HEK293 (cell line): ENCODE measurements at regions not wholly inside any gene's neighbourhood (a gene's known extent, or its start where the extent isn't known, plus 50 kb on each side); places are given as distances from the start of the nearest gene placed in this dataset.

Experiments used
- CTCF ChIA-PET: fragments of 350-600 bp; formaldehyde crosslinking; extraction: SDS; loops from one replicate; lab custom pipeline; 2021; ENCODE audit warnings: antibody characterized with exemption; lab: Yijun Ruan, JAX
- POLR2A ChIA-PET: fragments of 300-600 bp; formaldehyde crosslinking; extraction: SDS; loops from one replicate; lab custom pipeline; 2020; ENCODE audit warnings: antibody characterized with exemption, inconsistent platforms; lab: Yijun Ruan, JAX
- H3K27ac ChIP-seq: fragments of 200-500 bp; sonication (Bioruptor generic); 2 replicates; pipeline ENCODE4 v1.5.1; 2014; ENCODE audit warnings: low read depth, low read length, control low read depth, inconsistent platforms; ENCODE audit errors: extremely low read depth
- H3K36me3 ChIP-seq, 2 experiments: fragments of 200-500 bp in 1 of 2; sonication (Bioruptor generic) in 1 of 2; 1 replicate in 1 of 2; 2 replicates in 1 of 2; pipeline ENCODE4 v1.5.1; 2014 to 2017; ENCODE audit warnings: inconsistent platforms in 2 of 2, low read length in 2 of 2; ENCODE audit not compliant: control insufficient read depth in 2 of 2, insufficient read depth in 1 of 2
- H3K4me1 ChIP-seq: fragments of 200-500 bp; sonication (Bioruptor generic); 2 replicates; pipeline ENCODE4 v1.5.1; 2014; ENCODE audit warnings: mild to moderate bottlenecking, low read length, inconsistent platforms; ENCODE audit not compliant: control insufficient read depth, insufficient read depth
- H3K4me3 ChIP-seq: 2 replicates; pipeline ENCODE4 v1.5.1; 2011; ENCODE audit warnings: low read depth, mild to moderate bottlenecking, control low read depth, low read length, moderate library complexity
- H3K9me3 ChIP-seq: fragments of 200-500 bp; sonication (Bioruptor generic); 2 replicates; pipeline ENCODE4 v1.5.1; 2014; ENCODE audit warnings: low read depth, low read length, inconsistent platforms; ENCODE audit not compliant: control insufficient read depth, insufficient read depth
- EGR2 ChIP-seq: fragments of 450-650 bp; formaldehyde crosslinking; IDR thresholded peaks from 2 replicates; pipeline ENCODE4 v1.5.1; 2016; ENCODE audit warnings: low read depth, missing biosample characterization, missing genetic modification characterization
- ELK4 ChIP-seq: IDR thresholded peaks from 2 replicates; pipeline ENCODE4 v1.6.1; 2011; ENCODE audit warnings: mild to moderate bottlenecking, low read depth, low read length, borderline replicate concordance
- KLF8 ChIP-seq: fragments of 450-650 bp; formaldehyde crosslinking; IDR thresholded peaks from 2 replicates; pipeline ENCODE4 v1.5.1; 2016; ENCODE audit warnings: missing biosample characterization, missing genetic modification characterization
- MYNN ChIP-seq: fragments of 450-650 bp; formaldehyde crosslinking; IDR thresholded peaks from 2 replicates; pipeline ENCODE4 v1.5.1; 2016; ENCODE audit warnings: missing biosample characterization, missing genetic modification characterization, borderline replicate concordance
- SCRT2 ChIP-seq: fragments of 450-650 bp; formaldehyde crosslinking; IDR thresholded peaks from 2 replicates; pipeline ENCODE4 v1.5.1; 2016; ENCODE audit warnings: missing biosample characterization, missing genetic modification characterization
- ZNF155 ChIP-seq: fragments of 450-650 bp; formaldehyde crosslinking; IDR thresholded peaks from 2 replicates; pipeline ENCODE4 v1.5.1; 2016; ENCODE audit warnings: missing biosample characterization, missing genetic modification characterization
- ZNF184 ChIP-seq: fragments of 450-650 bp; IDR thresholded peaks from 2 replicates; pipeline ENCODE4 v1.5.1; 2018; ENCODE audit warnings: missing biosample characterization, mild to moderate bottlenecking, missing genetic modification characterization
- ZNF248 ChIP-seq: fragments of 450-650 bp; formaldehyde crosslinking; IDR thresholded peaks from 2 replicates; pipeline ENCODE4 v1.5.1; 2017; ENCODE audit warnings: missing biosample characterization, missing genetic modification characterization
- ZNF280C ChIP-seq: fragments of 450-650 bp; formaldehyde crosslinking; IDR thresholded peaks from 2 replicates; pipeline ENCODE4 v1.5.1; 2016; ENCODE audit warnings: missing biosample characterization, missing genetic modification characterization
- ZNF280D ChIP-seq: fragments of 450-650 bp; formaldehyde crosslinking; IDR thresholded peaks from 2 replicates; pipeline ENCODE4 v1.5.1; 2016; ENCODE audit warnings: missing biosample characterization, missing genetic modification characterization
- ZNF350 ChIP-seq: fragments of 450-650 bp; formaldehyde crosslinking; IDR thresholded peaks from 2 replicates; pipeline ENCODE4 v1.5.0; 2017; ENCODE audit warnings: missing biosample characterization, mild to moderate bottlenecking, missing genetic modification characterization
- ZNF394 ChIP-seq: fragments of 450-650 bp; formaldehyde crosslinking; IDR thresholded peaks from 2 replicates; pipeline ENCODE4 v1.5.1; 2016; ENCODE audit warnings: missing biosample characterization, missing genetic modification characterization, mild to moderate bottlenecking, moderate library complexity, borderline replicate concordance
- ZNF416 ChIP-seq: fragments of 450-650 bp; formaldehyde crosslinking; IDR thresholded peaks from 2 replicates; pipeline ENCODE4 v1.5.1; 2016; ENCODE audit warnings: missing biosample characterization, missing genetic modification characterization
- ZNF521 ChIP-seq: fragments of 450-650 bp; formaldehyde crosslinking; IDR thresholded peaks from 2 replicates; pipeline ENCODE4 v1.5.1; 2017; ENCODE audit warnings: missing biosample characterization, mild to moderate bottlenecking, missing genetic modification characterization
- ZNF558 ChIP-seq: fragments of 450-650 bp; formaldehyde crosslinking; IDR thresholded peaks from 2 replicates; pipeline ENCODE4 v1.5.1; 2016; ENCODE audit warnings: missing biosample characterization, missing genetic modification characterization
- ZNF600 ChIP-seq: fragments of 450-650 bp; formaldehyde crosslinking; IDR thresholded peaks from 2 replicates; pipeline ENCODE4 v1.5.1; 2016; ENCODE audit warnings: missing biosample characterization, missing genetic modification characterization
- ZNF707 ChIP-seq: fragments of 450-650 bp; formaldehyde crosslinking; IDR thresholded peaks from 2 replicates; pipeline ENCODE4 v1.5.1; 2016; ENCODE audit warnings: missing biosample characterization, missing genetic modification characterization
- ZSCAN23 ChIP-seq: fragments of 450-650 bp; formaldehyde crosslinking; IDR thresholded peaks from 2 replicates; pipeline ENCODE4 v1.5.1; 2016; ENCODE audit warnings: missing biosample characterization, missing genetic modification characterization
- TF ChIP-seq, protein P1 (sequence below): fragments of 450-650 bp; formaldehyde crosslinking; IDR thresholded peaks from 2 replicates; pipeline ENCODE4 v1.5.1; 2017; ENCODE audit warnings: missing biosample characterization, missing genetic modification characterization
- TF ChIP-seq, protein P2 (sequence below): fragments of 450-650 bp; formaldehyde crosslinking; IDR thresholded peaks from 2 replicates; pipeline ENCODE4 v1.5.1; 2016; ENCODE audit warnings: missing biosample characterization, missing genetic modification characterization
- TF ChIP-seq, protein P3 (sequence below): fragments of 450-650 bp; formaldehyde crosslinking; IDR thresholded peaks from 2 replicates; pipeline ENCODE4 v1.5.1; 2016; ENCODE audit warnings: missing biosample characterization, missing genetic modification characterization

- ChIA-PET CTCF (no interaction called here), POLR2A (no interaction called here)
- H3K27ac ChIP-seq = no peak overlapping the region
- H3K36me3 ChIP-seq = no peaks in the 10 kb centered on the region
- no peak for TF ChIP-seq ZNF155 (tag by site-specific recombination)
- TF ChIP-seq ELK4 = no peak
- TF ChIP-seq MYNN (tag by site-specific recombination) = no peak
- TF ChIP-seq ZNF248 (tag by site-specific recombination) = no peak
- no peak for TF ChIP-seq ZNF280D
- TF ChIP-seq, protein P1, sequence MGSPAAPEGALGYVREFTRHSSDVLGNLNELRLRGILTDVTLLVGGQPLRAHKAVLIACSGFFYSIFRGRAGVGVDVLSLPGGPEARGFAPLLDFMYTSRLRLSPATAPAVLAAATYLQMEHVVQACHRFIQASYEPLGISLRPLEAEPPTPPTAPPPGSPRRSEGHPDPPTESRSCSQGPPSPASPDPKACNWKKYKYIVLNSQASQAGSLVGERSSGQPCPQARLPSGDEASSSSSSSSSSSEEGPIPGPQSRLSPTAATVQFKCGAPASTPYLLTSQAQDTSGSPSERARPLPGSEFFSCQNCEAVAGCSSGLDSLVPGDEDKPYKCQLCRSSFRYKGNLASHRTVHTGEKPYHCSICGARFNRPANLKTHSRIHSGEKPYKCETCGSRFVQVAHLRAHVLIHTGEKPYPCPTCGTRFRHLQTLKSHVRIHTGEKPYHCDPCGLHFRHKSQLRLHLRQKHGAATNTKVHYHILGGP (tag by site-specific recombination) = no peak
- no peak overlapping the region for H3K4me3 ChIP-seq
- H3K4me1 ChIP-seq = no peaks in the 10 kb centered on the region
- no peaks in the 10 kb centered on the region for H3K9me3 ChIP-seq
These were observed 351.3 kb upstream of the GRM7 start for GRCh38 chr3:6509576-6509975.

GRCh38 chr3:6510713-6511112, 350.2 kb upstream of the GRM7 start:
- Histone ChIP-seq H3K36me3 (no peaks in the 10 kb centered on the region), H3K27ac (no peak overlapping the region), H3K9me3 (no peaks in the 10 kb centered on the region), H3K4me3 (no peak overlapping the region), H3K4me1 (no peaks in the 10 kb centered on the region)
- POLR2A ChIA-PET = no interaction called here
- CTCF ChIA-PET = interaction anchor here (0.7 kb wide), 1 partner anchor 1461 kb away, joined by 3 read pairs; no protein-coding TSS in a partner anchor
- TF ChIP-seq ZNF707 (tag by site-specific recombination) = no peak
- TF ChIP-seq, protein P2, sequence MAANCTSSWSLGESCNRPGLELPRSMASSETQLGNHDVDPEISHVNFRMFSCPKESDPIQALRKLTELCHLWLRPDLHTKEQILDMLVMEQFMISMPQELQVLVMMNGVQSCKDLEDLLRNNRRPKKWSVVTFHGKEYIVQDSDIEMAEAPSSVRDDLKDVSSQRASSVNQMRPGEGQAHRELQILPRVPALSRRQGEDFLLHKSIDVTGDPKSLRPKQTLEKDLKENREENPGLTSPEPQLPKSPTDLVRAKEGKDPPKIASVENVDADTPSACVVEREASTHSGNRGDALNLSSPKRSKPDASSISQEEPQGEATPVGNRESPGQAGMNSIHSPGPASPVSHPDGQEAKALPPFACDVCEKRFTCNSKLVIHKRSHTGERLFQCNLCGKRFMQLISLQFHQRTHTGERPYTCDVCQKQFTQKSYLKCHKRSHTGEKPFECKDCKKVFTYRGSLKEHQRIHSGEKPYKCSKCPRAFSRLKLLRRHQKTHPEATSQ (tag by site-specific recombination) = no peak
- no peak for TF ChIP-seq ZNF280D
- TF ChIP-seq, protein P3, sequence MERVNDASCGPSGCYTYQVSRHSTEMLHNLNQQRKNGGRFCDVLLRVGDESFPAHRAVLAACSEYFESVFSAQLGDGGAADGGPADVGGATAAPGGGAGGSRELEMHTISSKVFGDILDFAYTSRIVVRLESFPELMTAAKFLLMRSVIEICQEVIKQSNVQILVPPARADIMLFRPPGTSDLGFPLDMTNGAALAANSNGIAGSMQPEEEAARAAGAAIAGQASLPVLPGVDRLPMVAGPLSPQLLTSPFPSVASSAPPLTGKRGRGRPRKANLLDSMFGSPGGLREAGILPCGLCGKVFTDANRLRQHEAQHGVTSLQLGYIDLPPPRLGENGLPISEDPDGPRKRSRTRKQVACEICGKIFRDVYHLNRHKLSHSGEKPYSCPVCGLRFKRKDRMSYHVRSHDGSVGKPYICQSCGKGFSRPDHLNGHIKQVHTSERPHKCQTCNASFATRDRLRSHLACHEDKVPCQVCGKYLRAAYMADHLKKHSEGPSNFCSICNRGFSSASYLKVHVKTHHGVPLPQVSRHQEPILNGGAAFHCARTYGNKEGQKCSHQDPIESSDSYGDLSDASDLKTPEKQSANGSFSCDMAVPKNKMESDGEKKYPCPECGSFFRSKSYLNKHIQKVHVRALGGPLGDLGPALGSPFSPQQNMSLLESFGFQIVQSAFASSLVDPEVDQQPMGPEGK (tag by site-specific recombination) = no peak
- TF ChIP-seq ZNF350 (tag by site-specific recombination) = no peak
- no peak for TF ChIP-seq ZSCAN23 (tag by site-specific recombination)
- TF ChIP-seq ZNF416 = no peak
- TF ChIP-seq ZNF184 (tag by site-specific recombination) = no peak
- TF ChIP-seq SCRT2 (tag by site-specific recombination) = no peak
- TF ChIP-seq KLF8 = no peak
- TF ChIP-seq ZNF521 (tag by site-specific recombination) = no peak
- no peak for TF ChIP-seq ZNF600 (tag by site-specific recombination)
- TF ChIP-seq ZNF558 (tag by site-specific recombination) = no peak
- TF ChIP-seq ZNF280C (tag by site-specific recombination) = no peak
- TF ChIP-seq ZNF394 = no peak
- no peak for TF ChIP-seq EGR2 (tag by site-specific recombination)
